MCF 10A (cell line): ENCODE measurements at regions not wholly inside any gene's neighbourhood (a gene's known extent, or its start where the extent isn't known, plus 50 kb on each side); places are given as distances from the start of the nearest gene placed in this dataset.

Experiments used
- BruUV-seq: library from RNA; stranded (reverse); fragments of 400-500 nt; replicated peaks from 2 replicates; lab custom pipeline; 2021; lab: Mats Ljungman, UMichigan
- CTCF ChIA-PET: fragments of 300-600 bp; sonication (Branson Sonifier 250); formaldehyde crosslinking; extraction: SDS; loops from one replicate; lab custom pipeline; 2021; ENCODE audit warnings: antibody characterized with exemption, inconsistent platforms; lab: Yijun Ruan, JAX
- POLR2A ChIA-PET: fragments of 300-600, 350-650 bp; sonication (Branson Sonifier 250); formaldehyde crosslinking; extraction: SDS; loops from one replicate; lab custom pipeline; 2020; ENCODE audit warnings: antibody characterized with exemption, inconsistent platforms; lab: Yijun Ruan, JAX
- DNase-seq: peaks from one replicate; pipeline ENCODE4 v3.0.0-alpha.2; 2018; ENCODE audit not compliant: unreplicated experiment
- H3K27ac Mint-ChIP-seq: one replicate; pipeline ENCODE4 v1.8.0; 2022; ENCODE audit warnings: mild to moderate bottlenecking, low read depth, mixed read lengths; ENCODE audit not compliant: unreplicated experiment
- H3K27me3 Mint-ChIP-seq: one replicate; pipeline ENCODE4 v1.8.0; 2022; ENCODE audit warnings: mixed read lengths; ENCODE audit not compliant: insufficient read depth, unreplicated experiment
- H3K36me3 Mint-ChIP-seq: one replicate; pipeline ENCODE4 v1.8.0; 2022; ENCODE audit warnings: mild to moderate bottlenecking, moderate library complexity, mixed read lengths; ENCODE audit not compliant: insufficient read depth, unreplicated experiment
- H3K4me1 Mint-ChIP-seq: one replicate; pipeline ENCODE4 v1.8.0; 2022; ENCODE audit warnings: mixed read lengths; ENCODE audit not compliant: insufficient read depth, unreplicated experiment
- H3K4me3 Mint-ChIP-seq: one replicate; pipeline ENCODE4 v1.8.0; 2022; ENCODE audit warnings: mild to moderate bottlenecking, moderate library complexity, mixed read lengths; ENCODE audit not compliant: unreplicated experiment
- H3K9me3 Mint-ChIP-seq: one replicate; pipeline ENCODE4 v1.8.0; 2022; ENCODE audit warnings: mixed read lengths; ENCODE audit not compliant: unreplicated experiment
- CTCF ChIP-seq: fragments of 200-600 bp; IDR thresholded peaks from one replicate; pipeline ENCODE4 v1.8.0; 2022; ENCODE audit warnings: antibody characterized with exemption, mild to moderate bottlenecking; ENCODE audit not compliant: unreplicated experiment
- intact Hi-C: fragments of 100-400 bp; cut with micrococcal nuclease; formaldehyde crosslinking; loops from 2 replicates; pipeline ENCODE4 v1.14.1; 2022

GRCh38 chr2:177078416-177078815, 134.2 kb upstream of the HNRNPA3 start:
- Mint-ChIP-seq H3K36me3 (no peaks in the 10 kb centered on the region), H3K27ac (no peak overlapping the region), H3K4me1 (peaks cover 15% of the 10 kb centered on the region), H3K4me3 (no peak overlapping the region), H3K9me3 (no peaks in the 10 kb centered on the region), H3K27me3 (peaks cover 11% of the 10 kb centered on the region)
- ChIA-PET POLR2A (interaction anchor here (0.6 to 1.1 kb wide), 3 partner anchors 11 to 1208 kb away, joined by 3 read pairs; no protein-coding TSS in a partner anchor), CTCF (interaction anchor here (0.6 to 2.0 kb wide), 4 partner anchors 70 to 940 kb away, joined by 3 to 6 read pairs (median 4); no protein-coding TSS in a partner anchor)
- no TSS peak for BruUV-seq
- DNase-seq = peak; percentile 89
- intact Hi-C loops = no loop called here
- TF ChIP-seq CTCF = no peak

GRCh38 chr2:177078855-177079254, 133.7 kb upstream of the HNRNPA3 start:
- intact Hi-C loops = no loop called here

GRCh38 chr2:177080746-177081284, 131.8 kb upstream of the HNRNPA3 start:
- ChIA-PET CTCF (interaction anchor here (0.5 kb wide), 1 partner anchor 15 kb away, joined by 3 read pairs; no protein-coding TSS in a partner anchor), POLR2A (no interaction called here)
- H3K27me3 Mint-ChIP-seq = peaks cover 11% of the 10 kb centered on the region
- no peak for TF ChIP-seq CTCF
- no peaks in the 10 kb centered on the region for H3K9me3 Mint-ChIP-seq
- no peaks in the 10 kb centered on the region for H3K36me3 Mint-ChIP-seq
- BruUV-seq = no TSS peak
- intact Hi-C loops = no loop called here
- no peak overlapping the region for H3K27ac Mint-ChIP-seq
- no peak overlapping the region for H3K4me3 Mint-ChIP-seq
- peaks cover 15% of the 10 kb centered on the region for H3K4me1 Mint-ChIP-seq
- DNase-seq = no peak

More at GRCh38 chr2:177078855-177079254, 133.7 kb upstream of the HNRNPA3 start:
- no TSS peak for BruUV-seq
- Mint-ChIP-seq H3K4me1 (peaks cover 15% of the 10 kb centered on the region), H3K27ac (no peak overlapping the region), H3K36me3 (no peaks in the 10 kb centered on the region), H3K4me3 (no peak overlapping the region), H3K9me3 (no peaks in the 10 kb centered on the region), H3K27me3 (peaks cover 11% of the 10 kb centered on the region)
- DNase-seq = peak; percentile 26
- TF ChIP-seq CTCF = no peak
- POLR2A ChIA-PET = interaction anchor here (0.6 to 1.1 kb wide), 4 partner anchors 11 to 1209 kb away, joined by 3 read pairs; no protein-coding TSS in a partner anchor
- CTCF ChIA-PET = interaction anchor here (0.6 to 2.0 kb wide), 5 partner anchors 69 to 940 kb away, joined by 3 to 6 read pairs (median 4); no protein-coding TSS in a partner anchor

- Mint-ChIP-seq H3K4me1 (no peaks in the 10 kb centered on the region), H3K9me3 (no peaks in the 10 kb centered on the region), H3K4me3 (no peak overlapping the region), H3K36me3 (no peaks in the 10 kb centered on the region), H3K27ac (no peak overlapping the region), H3K27me3 (peaks cover 11% of the 10 kb centered on the region)
- DNase-seq = no peak
- intact Hi-C loops = no loop called here
- ChIA-PET CTCF (no interaction called here), POLR2A (no interaction called here)
- no TSS peak for BruUV-seq
- TF ChIP-seq CTCF = no peak
Measured at GRCh38 chr2:177084607-177085006, 128.0 kb upstream of the HNRNPA3 start.
